ENCODE measurements at regions not wholly inside any gene's neighbourhood (a gene's known extent, or its start where the extent isn't known, plus 50 kb on each side); places are given as distances from the start of the nearest gene placed in this dataset.

DNA sequence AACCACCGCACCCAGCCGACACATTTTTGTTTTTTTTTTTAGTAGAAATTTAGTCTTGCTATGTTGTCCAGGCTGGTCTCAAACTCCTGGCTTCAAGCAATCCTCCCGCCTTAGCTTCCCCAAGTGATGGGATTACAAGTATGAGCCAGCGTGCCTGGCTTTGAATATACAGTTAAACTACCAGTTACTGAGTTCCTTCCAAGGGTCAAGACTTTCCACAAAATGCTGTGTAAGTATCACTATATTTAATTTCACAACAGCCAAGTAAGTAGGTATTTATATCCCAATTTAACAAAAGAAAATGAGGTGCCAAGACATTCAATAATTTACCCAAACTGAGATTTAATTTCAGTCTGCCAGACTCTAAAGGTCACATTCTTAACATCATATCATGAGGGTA, 181.3 kb upstream of the TMC3 start:
- TF ChIP-seq CTCF (conservative IDR thresholded peaks at IDR 0.05) = no peak
- H3K27ac ChIP-seq = no peak overlapping the region

- no peak for TF ChIP-seq CTCF (conservative IDR thresholded peaks at IDR 0.05)
- H3K27ac ChIP-seq = no peak overlapping the region
These were observed 174.5 kb upstream of the TMC3 start for GRCh38 chr15:81548365-81549130.

DNA sequence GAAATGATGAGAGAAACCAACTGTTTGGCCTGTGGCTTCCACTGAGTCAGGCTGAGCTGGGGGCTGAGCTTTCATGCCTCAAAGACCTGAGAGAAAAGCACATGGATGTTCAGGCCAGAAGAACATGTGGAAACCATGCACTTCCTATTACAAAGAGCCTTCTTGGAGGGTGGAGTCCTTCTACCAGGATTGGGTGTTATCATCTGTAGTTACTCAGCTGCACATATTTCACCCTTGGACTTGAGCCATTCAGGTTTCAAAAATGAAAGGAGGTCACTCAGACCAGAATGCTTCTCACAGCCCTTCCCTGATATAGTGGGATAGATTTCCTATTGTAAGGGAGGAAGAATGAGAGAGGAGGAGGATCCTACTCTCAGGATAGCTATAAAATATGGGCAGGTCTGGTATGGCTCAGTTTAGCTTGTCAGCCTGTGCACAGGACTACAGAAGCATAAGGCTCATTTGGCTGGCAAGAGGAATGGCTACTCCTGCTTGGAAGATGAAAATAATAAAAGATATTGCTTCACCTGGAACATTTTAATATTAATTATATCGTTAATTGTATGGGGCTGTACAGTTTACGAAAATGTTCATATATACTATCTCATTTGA, 173.6 kb upstream of the TMC3 start:
- H3K27ac ChIP-seq = no peak overlapping the region
- TF ChIP-seq CTCF (conservative IDR thresholded peaks at IDR 0.05) = no peak

DNA sequence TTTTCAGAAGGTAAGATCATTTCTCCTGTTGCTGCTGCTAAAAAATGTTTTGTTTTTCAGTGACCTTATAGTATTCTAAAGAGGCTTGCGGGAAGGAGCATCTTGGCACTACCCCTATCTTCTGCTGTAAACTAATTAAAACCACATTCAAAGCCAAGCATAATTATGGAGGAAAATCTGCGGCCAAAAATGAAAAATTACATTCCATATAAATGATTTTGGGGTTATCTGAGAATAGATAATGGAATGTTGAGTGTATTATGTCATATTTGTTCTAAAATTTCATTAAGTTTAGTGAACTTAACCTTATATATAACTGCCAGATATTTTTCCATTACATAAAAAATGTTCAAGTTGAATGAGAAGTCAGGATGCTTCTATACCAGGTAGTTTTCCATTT, 170.4 kb upstream of the TMC3 start:
- TF ChIP-seq CTCF (conservative IDR thresholded peaks at IDR 0.05) = no peak
- no peak overlapping the region for H3K27ac ChIP-seq

DNA sequence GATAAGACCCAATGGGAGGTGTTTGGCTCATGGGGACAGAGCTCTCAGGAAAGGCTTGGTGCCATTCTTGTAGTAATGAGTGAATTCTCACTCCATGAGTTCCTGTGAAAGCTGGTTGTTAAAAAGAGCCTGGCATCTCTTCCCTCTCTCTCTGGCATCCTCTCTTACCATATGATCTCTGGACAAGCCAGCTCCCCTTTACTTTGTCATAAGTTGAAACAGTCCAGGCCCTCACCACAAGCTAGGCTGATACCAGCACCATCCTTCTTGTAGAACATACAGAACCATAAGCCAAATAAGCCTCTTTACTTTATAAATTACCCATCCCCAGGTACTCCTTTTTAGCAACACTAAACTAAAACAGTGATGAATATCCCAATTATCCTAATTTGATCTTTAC, 166.9 kb upstream of the TMC3 start:
- TF ChIP-seq CTCF (conservative IDR thresholded peaks at IDR 0.05) = no peak
- no peak overlapping the region for H3K27ac ChIP-seq

- no peak overlapping the region for H3K27ac ChIP-seq
- no peak for TF ChIP-seq CTCF (conservative IDR thresholded peaks at IDR 0.05)
These were observed 162.3 kb upstream of the TMC3 start for GRCh38 chr15:81536356-81536755.

- no peak for TF ChIP-seq CTCF (conservative IDR thresholded peaks at IDR 0.05)
- no peak overlapping the region for H3K27ac ChIP-seq
These were observed 160.1 kb upstream of the TMC3 start for GRCh38 chr15:81534124-81534523.
